HCT116 (cell line): ENCODE measurements at regions not wholly inside any gene's neighbourhood (a gene's known extent, or its start where the extent isn't known, plus 50 kb on each side); places are given as distances from the start of the nearest gene placed in this dataset.
A peak's percentile ranks its signal among the peaks of the same experiment; 100 is the strongest.

Experiments
- ATAC-seq: fragments of 200-7000 bp; cut with Tn5 transposase; 2 replicates; pipeline ENCODE4 v1.9.1; 2020; ENCODE audit warnings: mild to moderate bottlenecking, moderate library complexity
- BruUV-seq: library from RNA; stranded (reverse); fragments of 400-500 nt; replicated peaks from 2 replicates; lab custom pipeline; 2021; lab: Mats Ljungman, UMichigan
- CTCF ChIA-PET: fragments of 300-600 bp; sonication (Branson Sonifier 250); formaldehyde crosslinking; loops from one replicate; lab custom pipeline; 2021; ENCODE audit warnings: antibody characterized with exemption; lab: Charles Lee
- POLR2A ChIA-PET: fragments of 300-600, 350-600 bp; sonication (Branson Sonifier 250); formaldehyde crosslinking; loops from one replicate; lab custom pipeline; 2021; ENCODE audit warnings: antibody characterized with exemption; lab: Charles Lee
- RAD21 ChIA-PET, 2 experiments: fragments of 300-600 bp; sonication (Branson Sonifier 250); formaldehyde crosslinking; loops; one replicate each; lab custom pipeline; 2023; ENCODE audit warnings: low total read pairs in 2 of 2; ENCODE audit not compliant: uncharacterized antibody in 2 of 2, unreplicated experiment in 2 of 2, low non-redundant PET in 1 of 2; lab: Charles Lee
- DNase-seq: peaks from one replicate; pipeline ENCODE4 v3.0.0-alpha.2; 2010; ENCODE audit warnings: low read depth, low spot score
- H2AFZ ChIP-seq: fragments of 200-600 bp; shearing (Covaris generic), sonication (generic); 2 replicates; pipeline ENCODE4 v1.6.1; 2017; ENCODE audit warnings: low read depth, mixed run types, mixed read lengths, antibody characterized with exemption, low read length; ENCODE audit not compliant: poor library complexity, severe bottlenecking
- H3K27ac ChIP-seq: 2 replicates; pipeline ENCODE4 v1.5.1; 2012; ENCODE audit warnings: low read depth, low read length
- H3K27me3 ChIP-seq: fragments of 200-600 bp; sonication (generic); 2 replicates; pipeline ENCODE4 v1.6.1; 2016; ENCODE audit warnings: mixed run types, low read length, mixed read lengths; ENCODE audit not compliant: insufficient read depth
- H3K36me3 ChIP-seq, 2 experiments: fragments of 200-500 bp in 1 of 2; fragments of 200-600 bp in 1 of 2; sonication (Bioruptor generic) in 1 of 2; sonication (generic) in 1 of 2; 2 replicates each; pipeline versions ENCODE4 v1.5.1 to v1.6.1; 2014 to 2016; ENCODE audit warnings: low read length in 2 of 2, inconsistent platforms in 1 of 2, mixed read lengths in 1 of 2, mixed run types in 1 of 2; ENCODE audit not compliant: insufficient read depth in 2 of 2, control insufficient read depth in 1 of 2
- H3K4me1 ChIP-seq, 2 experiments: fragments of 200-600 bp in 1 of 2; sonication (generic) in 1 of 2; 2 replicates each; pipeline versions ENCODE4 v1.5.1 to v1.6.1; 2012 to 2017; ENCODE audit warnings: low read length in 2 of 2, inconsistent platforms in 1 of 2, mild to moderate bottlenecking in 1 of 2, mixed read lengths in 1 of 2, mixed run types in 1 of 2, moderate library complexity in 1 of 2; ENCODE audit not compliant: insufficient read depth in 2 of 2, control insufficient read depth in 1 of 2
- H3K4me2 ChIP-seq: fragments of 200-600 bp; sonication (generic); 2 replicates; pipeline ENCODE4 v1.6.1; 2017; ENCODE audit warnings: mixed run types, low read length, mixed read lengths
- H3K4me3 ChIP-seq, 2 experiments: fragments of 200-600 bp in 1 of 2; sonication (generic) in 1 of 2; replicated peaks in 1 of 2; 2 replicates each; pipeline ENCODE4 v1.5.1; 2011 to 2016; ENCODE audit warnings: low read length in 2 of 2, control low read depth in 1 of 2, low read depth in 1 of 2, mild to moderate bottlenecking in 1 of 2, mixed read lengths in 1 of 2, mixed run types in 1 of 2
- H3K79me2 ChIP-seq: fragments of 200-600 bp; sonication (generic); 2 replicates; pipeline ENCODE4 v1.6.1; 2017; ENCODE audit warnings: mild to moderate bottlenecking, mixed run types, low read length, moderate library complexity, mixed read lengths; ENCODE audit not compliant: insufficient read depth
- H3K9ac ChIP-seq: fragments of 200-600 bp; sonication (generic); 2 replicates; pipeline ENCODE4 v1.6.1; 2016; ENCODE audit warnings: low read length, mixed read lengths
- H3K9me2 ChIP-seq: fragments of 200-600 bp; sonication (generic), shearing (Covaris generic); 2 replicates; pipeline ENCODE4 v1.6.1; 2017; ENCODE audit warnings: mixed run types, mild to moderate bottlenecking, moderate library complexity; ENCODE audit not compliant: insufficient read depth
- H3K9me3 ChIP-seq, 2 experiments: fragments of 200-500 bp in 1 of 2; fragments of 200-600 bp in 1 of 2; sonication (Bioruptor generic) in 1 of 2; sonication (generic) in 1 of 2; 2 replicates each; pipeline ENCODE4 v1.6.1; 2014 to 2017; ENCODE audit warnings: low read length in 2 of 2, mixed read lengths in 2 of 2, inconsistent platforms in 1 of 2, low read depth in 1 of 2, mild to moderate bottlenecking in 1 of 2, mixed run types in 1 of 2, moderate library complexity in 1 of 2; ENCODE audit not compliant: control insufficient read depth in 1 of 2, insufficient read depth in 1 of 2
- H4K20me1 ChIP-seq: fragments of 200-600 bp; sonication (generic), shearing (Covaris generic); 2 replicates; pipeline ENCODE4 v1.6.1; 2017; ENCODE audit warnings: mixed run types, mild to moderate bottlenecking, moderate library complexity; ENCODE audit not compliant: insufficient read depth
- CBX3 ChIP-seq: IDR thresholded peaks from 2 replicates; pipeline ENCODE4 v1.6.1; 2012; ENCODE audit warnings: low read depth
- CEBPB ChIP-seq: IDR thresholded peaks from 2 replicates; pipeline ENCODE4 v1.6.1; 2012; ENCODE audit warnings: low read depth
- EGR1 ChIP-seq: IDR thresholded peaks from 2 replicates; pipeline ENCODE4 v1.6.1; 2012; ENCODE audit warnings: low read depth
- ELF1 ChIP-seq: IDR thresholded peaks from 2 replicates; pipeline ENCODE4 v1.6.1; 2012; ENCODE audit warnings: low read depth, borderline replicate concordance
- EZH2 ChIP-seq: fragments of 200-600 bp; sonication (generic); IDR thresholded peaks from 2 replicates; pipeline ENCODE4 v1.6.1; 2017; ENCODE audit warnings: antibody characterized with exemption, mixed run types
- EZH2phosphoT487 ChIP-seq: fragments of 200-600 bp; IDR thresholded peaks from 2 replicates; pipeline ENCODE4 v1.6.1; 2018; ENCODE audit warnings: antibody characterized with exemption, borderline replicate concordance
- FOSL1 ChIP-seq: IDR thresholded peaks from 2 replicates; pipeline ENCODE4 v1.6.1; 2012; ENCODE audit warnings: low read depth
- JUND ChIP-seq: IDR thresholded peaks from 2 replicates; pipeline ENCODE4 v1.6.1; 2012
- POLR2A ChIP-seq: IDR thresholded peaks from 2 replicates; pipeline ENCODE4 v1.7.0; 2011; ENCODE audit warnings: borderline replicate concordance; ENCODE audit not compliant: insufficient read depth, insufficient read length; ENCODE audit errors: extremely low read depth
- POLR2AphosphoS5 ChIP-seq: IDR thresholded peaks from 2 replicates; pipeline ENCODE4 v1.6.1; 2011; ENCODE audit warnings: mild to moderate bottlenecking, low read depth, low read length, moderate library complexity
- SIN3A ChIP-seq: IDR thresholded peaks from 2 replicates; pipeline ENCODE4 v1.6.1; 2012; ENCODE audit warnings: low read depth
- SP1 ChIP-seq: IDR thresholded peaks from 2 replicates; pipeline ENCODE4 v1.6.1; 2012; ENCODE audit warnings: low read depth
- TCF7L2 ChIP-seq: IDR thresholded peaks from 2 replicates; pipeline ENCODE4 v1.7.0; 2011; ENCODE audit warnings: borderline replicate concordance, inconsistent platforms; ENCODE audit not compliant: insufficient read depth, insufficient read length; ENCODE audit errors: extremely low read depth
- ZBTB33 ChIP-seq: IDR thresholded peaks from 2 replicates; pipeline ENCODE4 v1.6.1; 2011; ENCODE audit warnings: mild to moderate bottlenecking, low read length, moderate library complexity; ENCODE audit not compliant: insufficient replicate concordance; ENCODE audit errors: extremely low read depth
- ZFX ChIP-seq: fragments of 450-650 bp; IDR thresholded peaks from 2 replicates; pipeline ENCODE4 v1.6.1; 2017
- ZNF274 ChIP-seq: fragments of 200-500 bp; sonication (Bioruptor generic); IDR thresholded peaks from 2 replicates; pipeline ENCODE4 v1.6.1; 2014; ENCODE audit warnings: mild to moderate bottlenecking, low read depth, low read length, inconsistent platforms
- intact Hi-C: fragments of 100-400 bp; cut with micrococcal nuclease; formaldehyde crosslinking; loops from 2 replicates; pipeline ENCODE4 v1.10.0; 2022
- TF ChIP-seq, protein P1 (sequence below): IDR thresholded peaks from 2 replicates; pipeline ENCODE4 v1.6.1; 2012
- TF ChIP-seq, protein P2 (sequence below): IDR thresholded peaks from 2 replicates; pipeline ENCODE4 v1.6.1; 2012; ENCODE audit warnings: low read depth

- 0 out of 2 replicates have a peak, but pooled peaks have one; percentile 37 for TF ChIP-seq SIN3A
- TF ChIP-seq JUND, result peak; percentile 76
- peak; percentile 60 for TF ChIP-seq CBX3
- TF ChIP-seq ELF1, result no peak
- TF ChIP-seq EZH2phosphoT487, result no peak
- TF ChIP-seq, all 23 proteins: peak for 10
These were observed 228.2 kb upstream of the USP24 start (continued) for GRCh38 chr1:55443175-55443915.

GRCh38 chr1:55441489-55441888 is 226.3 kb upstream of the USP24 start:
- CTCF ChIA-PET, result no interaction called here
- ATAC-seq (no peak), DNase-seq (no peak)
- no peak for TF ChIP-seq SP1
- no peak for TF ChIP-seq SIN3A
- no peak for TF ChIP-seq CEBPB
- no peak for TF ChIP-seq JUND
- TF ChIP-seq, protein P1, sequence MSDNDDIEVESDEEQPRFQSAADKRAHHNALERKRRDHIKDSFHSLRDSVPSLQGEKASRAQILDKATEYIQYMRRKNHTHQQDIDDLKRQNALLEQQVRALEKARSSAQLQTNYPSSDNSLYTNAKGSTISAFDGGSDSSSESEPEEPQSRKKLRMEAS, result no peak
- no peak for TF ChIP-seq POLR2AphosphoS5
- TF ChIP-seq FOSL1, result no peak
- no peak for TF ChIP-seq ZFX
- TF ChIP-seq ELF1, result no peak
- TF ChIP-seq ZBTB33, result no peak
- no peak for TF ChIP-seq EGR1
- TF ChIP-seq POLR2A, result no peak
- no peak for TF ChIP-seq ZNF274
- TF ChIP-seq, protein P2, sequence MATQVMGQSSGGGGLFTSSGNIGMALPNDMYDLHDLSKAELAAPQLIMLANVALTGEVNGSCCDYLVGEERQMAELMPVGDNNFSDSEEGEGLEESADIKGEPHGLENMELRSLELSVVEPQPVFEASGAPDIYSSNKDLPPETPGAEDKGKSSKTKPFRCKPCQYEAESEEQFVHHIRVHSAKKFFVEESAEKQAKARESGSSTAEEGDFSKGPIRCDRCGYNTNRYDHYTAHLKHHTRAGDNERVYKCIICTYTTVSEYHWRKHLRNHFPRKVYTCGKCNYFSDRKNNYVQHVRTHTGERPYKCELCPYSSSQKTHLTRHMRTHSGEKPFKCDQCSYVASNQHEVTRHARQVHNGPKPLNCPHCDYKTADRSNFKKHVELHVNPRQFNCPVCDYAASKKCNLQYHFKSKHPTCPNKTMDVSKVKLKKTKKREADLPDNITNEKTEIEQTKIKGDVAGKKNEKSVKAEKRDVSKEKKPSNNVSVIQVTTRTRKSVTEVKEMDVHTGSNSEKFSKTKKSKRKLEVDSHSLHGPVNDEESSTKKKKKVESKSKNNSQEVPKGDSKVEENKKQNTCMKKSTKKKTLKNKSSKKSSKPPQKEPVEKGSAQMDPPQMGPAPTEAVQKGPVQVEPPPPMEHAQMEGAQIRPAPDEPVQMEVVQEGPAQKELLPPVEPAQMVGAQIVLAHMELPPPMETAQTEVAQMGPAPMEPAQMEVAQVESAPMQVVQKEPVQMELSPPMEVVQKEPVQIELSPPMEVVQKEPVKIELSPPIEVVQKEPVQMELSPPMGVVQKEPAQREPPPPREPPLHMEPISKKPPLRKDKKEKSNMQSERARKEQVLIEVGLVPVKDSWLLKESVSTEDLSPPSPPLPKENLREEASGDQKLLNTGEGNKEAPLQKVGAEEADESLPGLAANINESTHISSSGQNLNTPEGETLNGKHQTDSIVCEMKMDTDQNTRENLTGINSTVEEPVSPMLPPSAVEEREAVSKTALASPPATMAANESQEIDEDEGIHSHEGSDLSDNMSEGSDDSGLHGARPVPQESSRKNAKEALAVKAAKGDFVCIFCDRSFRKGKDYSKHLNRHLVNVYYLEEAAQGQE, result no peak
- no peak for TF ChIP-seq CBX3
- no peak for TF ChIP-seq EZH2
- TF ChIP-seq TCF7L2, result no peak
- TF ChIP-seq, all 23 proteins: peak for 0
- H3K79me2 ChIP-seq, result no peaks in the 10 kb centered on the region
- no peaks in the 10 kb centered on the region for H3K27me3 ChIP-seq
- peak overlapping the region; percentile 45 for H2AFZ ChIP-seq
- no peak overlapping the region for H3K9ac ChIP-seq
- no peaks in the 10 kb centered on the region for H3K9me2 ChIP-seq
- H3K4me1 ChIP-seq, result peaks cover 0 to 17% of the 10 kb centered on the region in 2 experiments; a peak in 2 of 4 replicates
- H3K36me3 ChIP-seq, result no peaks in the 10 kb centered on the region
- H3K27ac ChIP-seq, result no peak overlapping the region
- no peaks in the 10 kb centered on the region for H3K9me3 ChIP-seq
- RAD21 ChIA-PET, result no interaction called here
- H3K4me2 ChIP-seq, result no peak overlapping the region
- no TSS peak for BruUV-seq
- H3K4me3 ChIP-seq, result no peak overlapping the region
- intact Hi-C loops, result no loop called here
- no peaks in the 10 kb centered on the region for H4K20me1 ChIP-seq
- POLR2A ChIA-PET, result no interaction called here
